NCI-H2081 (cell line): ENCODE measurements at regions not wholly inside any gene's neighbourhood (a gene's known extent, or its start where the extent isn't known, plus 50 kb on each side); places are given as distances from the start of the nearest gene placed in this dataset.

Experiments
- DNase-seq, 2 experiments: peaks; one replicate each; lab custom pipeline; 2025; lab: John Stamatoyannopoulos, UW

GRCh38 chr11:15536438-15536837 lies 421.7 kb downstream of the INSC start:
- DNase-seq: no peak

- DNase-seq: no peak
Observed at GRCh38 chr11:15539645-15540044, 424.9 kb downstream of the INSC start.

- no peak for DNase-seq
Observed at GRCh38 chr11:15541079-15541478, 426.4 kb downstream of the INSC start.

- no peak for DNase-seq
Observed at GRCh38 chr11:15544353-15544752, 429.6 kb downstream of the INSC start.

- no peak for DNase-seq
Observed at GRCh38 chr11:15547685-15548084, 433.0 kb downstream of the INSC start.

- DNase-seq: no peak
Observed at GRCh38 chr11:15551901-15552851, 437.5 kb downstream of the INSC start.

- no peak for DNase-seq
Observed at GRCh38 chr11:15555161-15555560, 440.4 kb downstream of the INSC start.

GRCh38 chr11:15557457-15558230 lies 442.9 kb downstream of the INSC start:
- no peak for DNase-seq

GRCh38 chr11:15558513-15559181 lies 443.9 kb downstream of the INSC start:
- DNase-seq: no peak

GRCh38 chr11:15560689-15561467 lies 446.2 kb downstream of the INSC start:
- DNase-seq: no peak

- no peak for DNase-seq
Observed at GRCh38 chr11:15562230-15562629, 447.5 kb downstream of the INSC start.

GRCh38 chr11:15563054-15563453 lies 448.3 kb downstream of the INSC start:
- DNase-seq: no peak

GRCh38 chr11:15565880-15566279 lies 451.2 kb downstream of the INSC start:
- peak; percentile 69 to 76 for DNase-seq

GRCh38 chr11:15568440-15568839 lies 453.7 kb downstream of the INSC start:
- DNase-seq: no peak

- peak in 1 of 2 experiments; percentile 30 for DNase-seq
Observed at GRCh38 chr11:15569305-15570025, 454.7 kb downstream of the INSC start.

- DNase-seq: no peak
Observed at GRCh38 chr11:15575409-15575808, 460.7 kb downstream of the INSC start.

GRCh38 chr11:15576769-15577168 lies 462.0 kb downstream of the INSC start:
- no peak for DNase-seq

GRCh38 chr11:15577519-15577918 lies 462.8 kb downstream of the INSC start:
- DNase-seq: no peak

GRCh38 chr11:15579287-15580001 lies 464.7 kb downstream of the INSC start:
- no peak for DNase-seq

- DNase-seq: no peak
Observed at GRCh38 chr11:15580056-15580774, 465.5 kb downstream of the INSC start.
